ENCODE measurements at regions not wholly inside any gene's neighbourhood (a gene's known extent, or its start where the extent isn't known, plus 50 kb on each side); places are given as distances from the start of the nearest gene placed in this dataset.

- no peak for TF ChIP-seq POLR2AphosphoS5 (IDR thresholded peaks at IDR 0.05)
- TF ChIP-seq CTCF (IDR thresholded peaks at IDR 0.05 in 8 of 11, conservative IDR thresholded peaks at IDR 0.05 in 3 of 11): no peak
These were observed 64.5 kb upstream of the ADAM23 start for GRCh38 chr2:206378835-206379234.
